Mucosa of gallbladder (tissue), 1 donor: ENCODE measurements at regions not wholly inside any gene's neighbourhood (a gene's known extent, or its start where the extent isn't known, plus 50 kb on each side); places are given as distances from the start of the nearest gene placed in this dataset.

Source experiments
- DNase-seq: peaks from one replicate; pipeline ENCODE4 v3.0.0-alpha.2; 2020; ENCODE audit warnings: low spot score
- donor health status: DM: no; HTN: no; CAD: no.

- no peak for DNase-seq
Observed at GRCh38 chr2:22734373-22735045, 650.5 kb upstream of the KLHL29 start.

- DNase-seq, result no peak
Observed at GRCh38 chr2:22737144-22737543, 647.8 kb upstream of the KLHL29 start.

GRCh38 chr2:22741216-22741615, 643.8 kb upstream of the KLHL29 start:
- no peak for DNase-seq

- DNase-seq, result no peak
Observed at GRCh38 chr2:22748909-22749308, 636.1 kb upstream of the KLHL29 start.

- DNase-seq, result no peak
Observed at GRCh38 chr2:22753476-22753875, 631.5 kb upstream of the KLHL29 start.

- no peak for DNase-seq
Observed at GRCh38 chr2:22756276-22757043, 628.5 kb upstream of the KLHL29 start.

- no peak for DNase-seq
Observed at GRCh38 chr2:22769497-22769896, 615.5 kb upstream of the KLHL29 start.

- DNase-seq, result no peak
Observed at GRCh38 chr2:22784566-22784965, 600.4 kb upstream of the KLHL29 start.

GRCh38 chr2:22786817-22787216, 598.2 kb upstream of the KLHL29 start:
- no peak for DNase-seq

GRCh38 chr2:22787745-22788144, 597.2 kb upstream of the KLHL29 start:
- DNase-seq, result no peak

- DNase-seq, result no peak
Observed at GRCh38 chr2:22788749-22789327, 596.1 kb upstream of the KLHL29 start.

GRCh38 chr2:22795287-22795866, 589.6 kb upstream of the KLHL29 start:
- no peak for DNase-seq

- no peak for DNase-seq
Observed at GRCh38 chr2:22798386-22798785, 586.6 kb upstream of the KLHL29 start.

GRCh38 chr2:22800412-22800811, 584.6 kb upstream of the KLHL29 start:
- no peak for DNase-seq

GRCh38 chr2:22801071-22801470, 583.9 kb upstream of the KLHL29 start:
- no peak for DNase-seq

GRCh38 chr2:22801970-22802369, 583.0 kb upstream of the KLHL29 start:
- no peak for DNase-seq

- DNase-seq, result no peak
Observed at GRCh38 chr2:22807872-22808271, 577.1 kb upstream of the KLHL29 start.

GRCh38 chr2:22810602-22811001, 574.4 kb upstream of the KLHL29 start:
- DNase-seq, result no peak

- no peak for DNase-seq
Observed at GRCh38 chr2:22812065-22812680, 572.8 kb upstream of the KLHL29 start.

- DNase-seq, result peak; percentile 66
Observed at GRCh38 chr2:22817197-22817596, 567.8 kb upstream of the KLHL29 start.

- DNase-seq, result no peak
Observed at GRCh38 chr2:22821458-22821857, 563.5 kb upstream of the KLHL29 start.

GRCh38 chr2:22822835-22823234, 562.1 kb upstream of the KLHL29 start:
- DNase-seq, result no peak
